K562 (cell line): ENCODE measurements at regions not wholly inside any gene's neighbourhood (a gene's known extent, or its start where the extent isn't known, plus 50 kb on each side); places are given as distances from the start of the nearest gene placed in this dataset.

Experiments
- ATAC-seq: fragments of 200-7000 bp; cut with Tn5 transposase; 3 replicates; pipeline ENCODE4 v1.9.1; 2020; ENCODE audit warnings: moderate library complexity
- BruUV-seq: library from RNA; stranded (reverse); fragments of 400-500 nt; replicated peaks from 2 replicates; lab custom pipeline; 2021; lab: Mats Ljungman, UMichigan
- CTCF ChIA-PET: fragments of 300-600 bp; formaldehyde crosslinking; extraction: SDS; loops from one replicate; lab custom pipeline; 2021; ENCODE audit warnings: low intra/inter-chr PET ratio; lab: Yijun Ruan, JAX
- POLR2A ChIA-PET: fragments of 300-600, 350-650 bp; sonication (Branson Sonifier 250); formaldehyde crosslinking; extraction: SDS; loops from one replicate; lab custom pipeline; 2021; ENCODE audit warnings: antibody characterized with exemption, inconsistent platforms; lab: Yijun Ruan, JAX
- DNase-seq, 4 experiments: peaks; one replicate each; pipeline versions ENCODE4 v3.0.0 to v3.0.0-alpha.2; 2011 to 2018; ENCODE audit warnings: low spot score in 3 of 4, mixed read lengths in 3 of 4; ENCODE audit errors: extremely low read depth in 1 of 4
- FAIRE-seq: peaks from 2 replicates; lab custom pipeline; 2011; peaks lifted over from hg19 to GRCh38; lab: Jason Lieb, UNC
- H2AFZ ChIP-seq: 2 replicates; pipeline ENCODE4 v1.6.0; 2011; ENCODE audit warnings: low read depth, low read length, control low read depth, inconsistent platforms
- H3K27ac ChIP-seq: fragments of 200-600 bp; 3 replicates; pipeline ENCODE4 v1.8.0; 2011; ENCODE audit warnings: low read depth, mild to moderate bottlenecking, control low read depth, inconsistent platforms, low read length, moderate library complexity, mixed read lengths; ENCODE audit errors: extremely low read depth
- H3K27me3 ChIP-seq, 2 experiments: fragments of 300-600 bp in 1 of 2; 2 replicates in 1 of 2; 3 replicates in 1 of 2; pipeline versions ENCODE4 v1.6.0 to v1.8.0; 2011; ENCODE audit warnings: inconsistent platforms in 2 of 2, low read length in 2 of 2, mild to moderate bottlenecking in 1 of 2, mixed read lengths in 1 of 2, moderate library complexity in 1 of 2; ENCODE audit not compliant: control insufficient read depth in 2 of 2, insufficient read depth in 2 of 2
- H3K36me3 ChIP-seq: fragments of 300-600 bp; 3 replicates; pipeline ENCODE4 v1.8.0; 2011; ENCODE audit warnings: mild to moderate bottlenecking, low read length, inconsistent platforms; ENCODE audit not compliant: control insufficient read depth, insufficient read depth
- H3K4me1 ChIP-seq, 2 experiments: fragments of 200-600 bp in 1 of 2; replicated peaks in 1 of 2; 2 replicates in 1 of 2; 3 replicates in 1 of 2; pipeline versions ENCODE4 v1.5.1 to v1.8.0; 2011; ENCODE audit warnings: inconsistent platforms in 2 of 2, low read length in 2 of 2, mild to moderate bottlenecking in 1 of 2, mixed read lengths in 1 of 2, moderate library complexity in 1 of 2; ENCODE audit not compliant: control insufficient read depth in 2 of 2, insufficient read depth in 2 of 2
- H3K4me2 ChIP-seq: 2 replicates; pipeline ENCODE4 v1.6.1; 2011; ENCODE audit warnings: low read length, control low read depth, inconsistent platforms, mixed read lengths; ENCODE audit not compliant: insufficient read depth
- H3K4me3 ChIP-seq: fragments of 200-600 bp; sonication (generic), shearing (Covaris generic); 2 replicates; pipeline ENCODE4 v1.5.1; 2016; ENCODE audit warnings: control low read depth, inconsistent platforms
- H3K79me2 ChIP-seq: fragments of 200-600 bp; 3 replicates; pipeline ENCODE4 v1.8.0; 2011; ENCODE audit warnings: low read length, inconsistent platforms; ENCODE audit not compliant: control insufficient read depth, insufficient read depth
- H3K9ac ChIP-seq, 2 experiments: 2 replicates each; pipeline versions ENCODE4 v1.6.0 to v1.6.1; 2011; ENCODE audit warnings: low read depth in 2 of 2, low read length in 2 of 2, control low read depth in 1 of 2, inconsistent platforms in 1 of 2, mild to moderate bottlenecking in 1 of 2, mixed read lengths in 1 of 2; ENCODE audit not compliant: insufficient read depth in 1 of 2
- H3K9me1 ChIP-seq: one replicate; pipeline ENCODE4 v1.6.0; 2011; ENCODE audit warnings: inconsistent platforms, mild to moderate bottlenecking, low read length, moderate library complexity; ENCODE audit not compliant: control insufficient read depth, insufficient read depth
- H3K9me3 ChIP-seq: replicated peaks from 2 replicates; pipeline ENCODE4 v1.5.1; 2011; ENCODE audit warnings: low read depth, low read length, inconsistent platforms; ENCODE audit not compliant: control insufficient read depth, insufficient read depth
- H4K20me1 ChIP-seq: replicated peaks from 2 replicates; pipeline ENCODE4 v1.6.1; 2011; ENCODE audit warnings: low read length, inconsistent platforms, mixed read lengths; ENCODE audit not compliant: control insufficient read depth, insufficient read depth
- HMG20B ChIP-seq: fragments of 250-450 bp; sonication (Bioruptor Pico); IDR thresholded peaks from 2 replicates; pipeline ENCODE4 v1.5.0; 2021; ENCODE audit warnings: mild to moderate bottlenecking
- JUNB ChIP-seq: fragments of 450-650 bp; formaldehyde crosslinking; conservative IDR thresholded peaks from 2 replicates; pipeline ENCODE4 v1.4.0; 2020; ENCODE audit warnings: mild to moderate bottlenecking
- MAFF ChIP-seq: IDR thresholded peaks from 2 replicates; pipeline ENCODE4 v1.6.1; 2012; ENCODE audit warnings: low read length, improper control_type of control experiment
- MTA1 ChIP-seq: fragments of 450-650 bp; IDR thresholded peaks from 2 replicates; pipeline ENCODE4 v1.6.1; 2017; ENCODE audit warnings: borderline replicate concordance
- USF1 ChIP-seq: sonication (generic); formaldehyde crosslinking; IDR thresholded peaks from 2 replicates; pipeline ENCODE4 v1.9.0; 2022; ENCODE audit warnings: mild to moderate bottlenecking, missing genetic modification reagents
- ZNF407 ChIP-seq: fragments of 450-650 bp; IDR thresholded peaks from 2 replicates; pipeline ENCODE4 v1.6.1; 2016; ENCODE audit warnings: low read depth
- ZNF512 ChIP-seq: IDR thresholded peaks from 2 replicates; pipeline ENCODE4 v1.6.1; 2016; ENCODE audit warnings: missing genetic modification characterization, missing compliant biosample characterization
- ZSCAN32 ChIP-seq: fragments of 450-650 bp; formaldehyde crosslinking; IDR thresholded peaks from 2 replicates; pipeline ENCODE4 v1.4.0; 2020; ENCODE audit warnings: mild to moderate bottlenecking, moderate library complexity
- WGBS: fragments of 100-300 bp; shearing (Covaris generic); methylation state at CpG from one replicate; pipeline ENCODE4 v1.1.6; 2016; ENCODE audit warnings: low coverage, mixed read lengths; ENCODE audit not compliant: insufficient coverage; ENCODE audit errors: missing lambda C conversion rate; 5-methylcytosine and 5-hydroxymethylcytosine counted together
- in situ Hi-C: fragments of 300-500 bp; cut with MboI; formaldehyde crosslinking; loops from 4 replicates; pipeline ENCODE4 v1.15.0; 2018; ENCODE audit warnings: inconsistent platforms, mixed read lengths
- intact Hi-C: fragments of 100-400 bp; cut with micrococcal nuclease; formaldehyde crosslinking; loops from 2 replicates; pipeline ENCODE4 v1.14.2; 2022

- no peak for TF ChIP-seq ZNF512
- TF ChIP-seq MAFF: no peak
Observed at GRCh38 chr11:116137753-116138152, 633.5 kb upstream of the CADM1 start (continued).

GRCh38 chr11:116136987-116137674, 632.9 kb upstream of the CADM1 start:
- intact Hi-C loops: no loop called here
- ATAC-seq: no peak
- no peak for FAIRE-seq
- TF ChIP-seq USF1 (CRISPR knock-in tag) (no peak), ZSCAN32 (CRISPR knock-in tag) (no peak), JUNB (CRISPR knock-in tag) (no peak), ZNF407 (no peak), HMG20B (no peak), MTA1 (no peak)

More at GRCh38 chr11:116136987-116137674, 632.9 kb upstream of the CADM1 start:
- ChIA-PET CTCF (no interaction called here), POLR2A (no interaction called here)
- Histone ChIP-seq H3K27ac (no peak overlapping the region), H3K9me3 (no peaks in the 10 kb centered on the region), H3K27me3 (no peaks in the 10 kb centered on the region; a peak in 1 of 5 replicates), H2AFZ (no peak overlapping the region), H3K4me2 (no peak overlapping the region), H3K36me3 (no peaks in the 10 kb centered on the region), H3K79me2 (no peaks in the 10 kb centered on the region), H4K20me1 (no peaks in the 10 kb centered on the region), H3K4me1 (no peaks in the 10 kb centered on the region), H3K4me3 (no peak overlapping the region), H3K9ac (no peak overlapping the region), H3K9me1 (no peaks in the 10 kb centered on the region)
- DNase-seq: no peak
- in situ Hi-C loops: no loop called here
- no TSS peak for BruUV-seq
- WGBS: 0% methylated on average over 9 of the region's 9 CpGs
